ENCODE measurements at regions not wholly inside any gene's neighbourhood (a gene's known extent, or its start where the extent isn't known, plus 50 kb on each side); places are given as distances from the start of the nearest gene placed in this dataset.

GRCh38 chr10:28385748-28386502 lies 83.1 kb upstream of the MPP7 start (continued):
- TF ChIP-seq GTF2A2 (tag; IDR thresholded peaks at IDR 0.05) (peak; percentile 82; the same call in 1 of the 2 replicates), OTX1 (CRISPR knock-in tag; IDR thresholded peaks at IDR 0.05) (0 out of 2 replicates have a peak, but pooled peaks have one; percentile 56), ZFP36 (IDR thresholded peaks at IDR 0.05; ENCODE audit: low read depth, low read length, partially characterized antibody) (no peak), ELK1 (CRISPR knock-in tag; IDR thresholded peaks at IDR 0.05) (no peak), NCOA4 (IDR thresholded peaks at IDR 0.05; ENCODE audit: partially characterized antibody) (no peak), TEAD1 (CRISPR knock-in tag; IDR thresholded peaks at IDR 0.05) (peak in 1 of 2 experiments; percentile 74; a peak in 1 of 4 replicates), MEIS2 (IDR thresholded peaks at IDR 0.05; ENCODE audit: partially characterized antibody) (peak; percentile 88), IRF9 (tag; IDR thresholded peaks at IDR 0.05) (peak; percentile 63), COPS2 (conservative IDR thresholded peaks at IDR 0.05) (no peak), HDAC8 (tag; IDR thresholded peaks at IDR 0.05) (peak; percentile 83), NFXL1 (CRISPR knock-in tag; IDR thresholded peaks at IDR 0.05) (0 out of 2 replicates have a peak, but pooled peaks have one; percentile 32), JUND (IDR thresholded peaks at IDR 0.05; ENCODE audit: borderline replicate concordance, low read depth, low read length) (no peak), JUND (tag; IDR thresholded peaks at IDR 0.05; ENCODE audit: borderline replicate concordance, low read depth, low read length) (peak; percentile 20; the same call in 1 of the 3 replicates), XRCC4 (IDR thresholded peaks at IDR 0.05; ENCODE audit: extremely low read depth, insufficient read depth, insufficient read length) (no peak), PHF21A (IDR thresholded peaks at IDR 0.05; ENCODE audit: borderline replicate concordance, low read depth) (no peak)
- TF ChIP-seq, protein P1, sequence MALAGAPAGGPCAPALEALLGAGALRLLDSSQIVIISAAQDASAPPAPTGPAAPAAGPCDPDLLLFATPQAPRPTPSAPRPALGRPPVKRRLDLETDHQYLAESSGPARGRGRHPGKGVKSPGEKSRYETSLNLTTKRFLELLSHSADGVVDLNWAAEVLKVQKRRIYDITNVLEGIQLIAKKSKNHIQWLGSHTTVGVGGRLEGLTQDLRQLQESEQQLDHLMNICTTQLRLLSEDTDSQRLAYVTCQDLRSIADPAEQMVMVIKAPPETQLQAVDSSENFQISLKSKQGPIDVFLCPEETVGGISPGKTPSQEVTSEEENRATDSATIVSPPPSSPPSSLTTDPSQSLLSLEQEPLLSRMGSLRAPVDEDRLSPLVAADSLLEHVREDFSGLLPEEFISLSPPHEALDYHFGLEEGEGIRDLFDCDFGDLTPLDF (CRISPR knock-in tag; IDR thresholded peaks at IDR 0.05) = no peak
- TF ChIP-seq, protein P2, sequence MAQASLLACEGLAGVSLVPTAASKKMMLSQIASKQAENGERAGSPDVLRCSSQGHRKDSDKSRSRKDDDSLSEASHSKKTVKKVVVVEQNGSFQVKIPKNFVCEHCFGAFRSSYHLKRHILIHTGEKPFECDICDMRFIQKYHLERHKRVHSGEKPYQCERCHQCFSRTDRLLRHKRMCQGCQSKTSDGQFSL (CRISPR knock-in tag; IDR thresholded peaks at IDR 0.05) = no peak
- TF ChIP-seq, protein P2 (tag; IDR thresholded peaks at IDR 0.05) = peak in 1 of 2 experiments; percentile 89; a peak in 2 of 4 replicates
- TF ChIP-seq, protein P3, sequence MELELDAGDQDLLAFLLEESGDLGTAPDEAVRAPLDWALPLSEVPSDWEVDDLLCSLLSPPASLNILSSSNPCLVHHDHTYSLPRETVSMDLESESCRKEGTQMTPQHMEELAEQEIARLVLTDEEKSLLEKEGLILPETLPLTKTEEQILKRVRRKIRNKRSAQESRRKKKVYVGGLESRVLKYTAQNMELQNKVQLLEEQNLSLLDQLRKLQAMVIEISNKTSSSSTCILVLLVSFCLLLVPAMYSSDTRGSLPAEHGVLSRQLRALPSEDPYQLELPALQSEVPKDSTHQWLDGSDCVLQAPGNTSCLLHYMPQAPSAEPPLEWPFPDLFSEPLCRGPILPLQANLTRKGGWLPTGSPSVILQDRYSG (tag; conservative IDR thresholded peaks at IDR 0.05; ENCODE audit: low read depth) = peak; percentile 96
